ENCODE measurements at regions not wholly inside any gene's neighbourhood (a gene's known extent, or its start where the extent isn't known, plus 50 kb on each side); places are given as distances from the start of the nearest gene placed in this dataset.

GRCh38 chr11:26909991-26910591, 83.8 kb upstream of the FIBIN start:
- H3K36me3 ChIP-seq (ENCODE audit: insufficient read depth, insufficient read length, low read length) = no peaks in the 10 kb centered on the region
- TF ChIP-seq SUZ12 (IDR thresholded peaks at IDR 0.05; ENCODE audit: extremely low read depth, insufficient read depth, insufficient read length) (no peak), YY1 (IDR thresholded peaks at IDR 0.05; ENCODE audit: insufficient read depth, insufficient read length) (no peak), ZNF274 (IDR thresholded peaks at IDR 0.05; ENCODE audit: low read depth, low read length) (no peak)
- H3K4me3 ChIP-seq (ENCODE audit: insufficient read length, low read depth) = no peak overlapping the region
- no peaks in the 10 kb centered on the region for H3K9me3 ChIP-seq (ENCODE audit: insufficient read depth, low read length)
- no peak overlapping the region for H3K9ac ChIP-seq (ENCODE audit: insufficient read length, low read depth)
- H3K4me1 ChIP-seq (ENCODE audit: insufficient read depth, insufficient read length) = no peaks in the 10 kb centered on the region
- no peak for DNase-seq (ENCODE audit: low read depth, low spot score)
- H3K27me3 ChIP-seq (ENCODE audit: insufficient read depth, insufficient read length) = no peaks in the 10 kb centered on the region

GRCh38 chr11:26914968-26915367, 78.9 kb upstream of the FIBIN start:
- no peak overlapping the region for H3K9ac ChIP-seq (ENCODE audit: insufficient read length, low read depth)
- DNase-seq (ENCODE audit: low read depth, low spot score) = no peak
- no peaks in the 10 kb centered on the region for H3K9me3 ChIP-seq (ENCODE audit: insufficient read depth, low read length)
- no peaks in the 10 kb centered on the region for H3K36me3 ChIP-seq (ENCODE audit: insufficient read depth, insufficient read length, low read length)
- no peak overlapping the region for H3K4me3 ChIP-seq (ENCODE audit: insufficient read length, low read depth)
- H3K27me3 ChIP-seq (ENCODE audit: insufficient read depth, insufficient read length) = no peaks in the 10 kb centered on the region
- no peaks in the 10 kb centered on the region for H3K4me1 ChIP-seq (ENCODE audit: insufficient read depth, insufficient read length)
- TF ChIP-seq ZNF274 (IDR thresholded peaks at IDR 0.05; ENCODE audit: low read depth, low read length) = no peak
- TF ChIP-seq YY1 (IDR thresholded peaks at IDR 0.05; ENCODE audit: insufficient read depth, insufficient read length) = no peak
- TF ChIP-seq SUZ12 (IDR thresholded peaks at IDR 0.05; ENCODE audit: extremely low read depth, insufficient read depth, insufficient read length) = no peak

GRCh38 chr11:26916805-26917204, 77.1 kb upstream of the FIBIN start:
- Histone ChIP-seq H3K9ac (ENCODE audit: insufficient read length, low read depth) (no peak overlapping the region), H3K27me3 (ENCODE audit: insufficient read depth, insufficient read length) (no peaks in the 10 kb centered on the region), H3K36me3 (ENCODE audit: insufficient read depth, insufficient read length, low read length) (no peaks in the 10 kb centered on the region), H3K4me1 (ENCODE audit: insufficient read depth, insufficient read length) (no peaks in the 10 kb centered on the region), H3K4me3 (ENCODE audit: insufficient read length, low read depth) (no peak overlapping the region), H3K9me3 (ENCODE audit: insufficient read depth, low read length) (no peaks in the 10 kb centered on the region)
- no peak for DNase-seq (ENCODE audit: low read depth, low spot score)
- TF ChIP-seq YY1 (IDR thresholded peaks at IDR 0.05; ENCODE audit: insufficient read depth, insufficient read length) (no peak), SUZ12 (IDR thresholded peaks at IDR 0.05; ENCODE audit: extremely low read depth, insufficient read depth, insufficient read length) (no peak), ZNF274 (IDR thresholded peaks at IDR 0.05; ENCODE audit: low read depth, low read length) (no peak)

- H3K9ac ChIP-seq (ENCODE audit: insufficient read length, low read depth) = no peak overlapping the region
- H3K4me3 ChIP-seq (ENCODE audit: insufficient read length, low read depth) = no peak overlapping the region
- no peaks in the 10 kb centered on the region for H3K4me1 ChIP-seq (ENCODE audit: insufficient read depth, insufficient read length)
- no peaks in the 10 kb centered on the region for H3K27me3 ChIP-seq (ENCODE audit: insufficient read depth, insufficient read length)
- no peak for DNase-seq (ENCODE audit: low read depth, low spot score)
- no peaks in the 10 kb centered on the region for H3K36me3 ChIP-seq (ENCODE audit: insufficient read depth, insufficient read length, low read length)
- TF ChIP-seq YY1 (IDR thresholded peaks at IDR 0.05; ENCODE audit: insufficient read depth, insufficient read length) (no peak), SUZ12 (IDR thresholded peaks at IDR 0.05; ENCODE audit: extremely low read depth, insufficient read depth, insufficient read length) (no peak), ZNF274 (IDR thresholded peaks at IDR 0.05; ENCODE audit: low read depth, low read length) (no peak)
- no peaks in the 10 kb centered on the region for H3K9me3 ChIP-seq (ENCODE audit: insufficient read depth, low read length)
Measured at GRCh38 chr11:26928582-26928981, 65.3 kb upstream of the FIBIN start.

- Histone ChIP-seq H3K9me3 (ENCODE audit: insufficient read depth, low read length) (no peaks in the 10 kb centered on the region), H3K27me3 (ENCODE audit: insufficient read depth, insufficient read length) (no peaks in the 10 kb centered on the region), H3K4me1 (ENCODE audit: insufficient read depth, insufficient read length) (no peaks in the 10 kb centered on the region), H3K36me3 (ENCODE audit: insufficient read depth, insufficient read length, low read length) (no peaks in the 10 kb centered on the region), H3K9ac (ENCODE audit: insufficient read length, low read depth) (no peak overlapping the region), H3K4me3 (ENCODE audit: insufficient read length, low read depth) (no peak overlapping the region)
- no peak for TF ChIP-seq YY1 (IDR thresholded peaks at IDR 0.05; ENCODE audit: insufficient read depth, insufficient read length)
- TF ChIP-seq SUZ12 (IDR thresholded peaks at IDR 0.05; ENCODE audit: extremely low read depth, insufficient read depth, insufficient read length) = no peak
- no peak for TF ChIP-seq ZNF274 (IDR thresholded peaks at IDR 0.05; ENCODE audit: low read depth, low read length)
- DNase-seq (ENCODE audit: low read depth, low spot score) = no peak
Measured at GRCh38 chr11:26929806-26930517, 64.0 kb upstream of the FIBIN start.

GRCh38 chr11:26930518-26931247, 63.2 kb upstream of the FIBIN start:
- Histone ChIP-seq H3K9ac (ENCODE audit: insufficient read length, low read depth) (no peak overlapping the region), H3K4me1 (ENCODE audit: insufficient read depth, insufficient read length) (no peaks in the 10 kb centered on the region), H3K27me3 (ENCODE audit: insufficient read depth, insufficient read length) (no peaks in the 10 kb centered on the region), H3K9me3 (ENCODE audit: insufficient read depth, low read length) (no peaks in the 10 kb centered on the region), H3K36me3 (ENCODE audit: insufficient read depth, insufficient read length, low read length) (no peaks in the 10 kb centered on the region), H3K4me3 (ENCODE audit: insufficient read length, low read depth) (no peak overlapping the region)
- no peak for TF ChIP-seq ZNF274 (IDR thresholded peaks at IDR 0.05; ENCODE audit: low read depth, low read length)
- no peak for TF ChIP-seq SUZ12 (IDR thresholded peaks at IDR 0.05; ENCODE audit: extremely low read depth, insufficient read depth, insufficient read length)
- no peak for TF ChIP-seq YY1 (IDR thresholded peaks at IDR 0.05; ENCODE audit: insufficient read depth, insufficient read length)
- no peak for DNase-seq (ENCODE audit: low read depth, low spot score)

- TF ChIP-seq ZNF274 (IDR thresholded peaks at IDR 0.05; ENCODE audit: low read depth, low read length) = no peak
- no peak for TF ChIP-seq SUZ12 (IDR thresholded peaks at IDR 0.05; ENCODE audit: extremely low read depth, insufficient read depth, insufficient read length)
- TF ChIP-seq YY1 (IDR thresholded peaks at IDR 0.05; ENCODE audit: insufficient read depth, insufficient read length) = no peak
Measured at GRCh38 chr11:26931248-26931631, 62.7 kb upstream of the FIBIN start.

More at GRCh38 chr11:26931248-26931631, 62.7 kb upstream of the FIBIN start:
- Histone ChIP-seq H3K27me3 (ENCODE audit: insufficient read depth, insufficient read length) (no peaks in the 10 kb centered on the region), H3K9me3 (ENCODE audit: insufficient read depth, low read length) (no peaks in the 10 kb centered on the region), H3K4me3 (ENCODE audit: insufficient read length, low read depth) (no peak overlapping the region), H3K36me3 (ENCODE audit: insufficient read depth, insufficient read length, low read length) (no peaks in the 10 kb centered on the region), H3K4me1 (ENCODE audit: insufficient read depth, insufficient read length) (no peaks in the 10 kb centered on the region), H3K9ac (ENCODE audit: insufficient read length, low read depth) (no peak overlapping the region)
- DNase-seq (ENCODE audit: low read depth, low spot score) = no peak

Data from NT2/D1 (cell line).